Testis (tissue), 2 donors: ENCODE measurements at regions not wholly inside any gene's neighbourhood (a gene's known extent, or its start where the extent isn't known, plus 50 kb on each side); places are given as distances from the start of the nearest gene placed in this dataset.

Experiments
- DNase-seq: peaks from one replicate; pipeline ENCODE4 v3.0.0-alpha.2; 2019
- H3K27ac ChIP-seq, 2 donors: fragments of 200-600 bp; sonication (generic); one replicate each; pipeline ENCODE4 v1.5.1; 2019
- H3K27me3 ChIP-seq: fragments of 200-600 bp; sonication (generic); one replicate; pipeline ENCODE4 v1.5.1; 2019
- H3K36me3 ChIP-seq: fragments of 200-600 bp; sonication (generic); one replicate; pipeline ENCODE4 v1.5.1; 2017; ENCODE audit warnings: low read depth; ENCODE audit errors: missing control alignments
- H3K4me1 ChIP-seq: fragments of 200-600 bp; sonication (generic); one replicate; pipeline ENCODE4 v1.5.1; 2019
- H3K4me3 ChIP-seq, 2 donors: fragments of 200-600 bp; sonication (generic); one replicate each; pipeline ENCODE4 v1.5.1; 2017 to 2019
- H3K9me3 ChIP-seq: fragments of 200-600 bp; sonication (generic); one replicate; pipeline ENCODE4 v1.5.1; 2017
- CTCF ChIP-seq, 3 experiments: fragments of 450-650 bp in 2 of 3; fragments of 200-600 bp in 1 of 3; sonication (generic) in 1 of 3; IDR thresholded peaks; one replicate each; pipeline ENCODE4 v1.5.1; 2016 to 2019; ENCODE audit warnings: antibody characterized with exemption in 3 of 3, mild to moderate bottlenecking in 2 of 3, moderate library complexity in 1 of 3
- POLR2A ChIP-seq: fragments of 450-650 bp; IDR thresholded peaks from one replicate; pipeline ENCODE4 v1.6.1; 2017; ENCODE audit warnings: antibody characterized with exemption, mild to moderate bottlenecking, moderate library complexity
- WGBS, 2 donors: methylation state at CpG; one replicate each; pipeline ENCODE4 v1.1.5; 2018; 5-methylcytosine and 5-hydroxymethylcytosine counted together
- intact Hi-C: fragments of 100-400 bp; cut with DNase I; formaldehyde crosslinking; loops from one replicate; pipeline ENCODE4 v1.15.1; 2023; ENCODE audit warnings: low total_unique reads

GRCh38 chr6:126253431-126253830, 86.5 kb upstream of the CENPW start:
- intact Hi-C loops: no loop called here
- H3K4me3 ChIP-seq: no peak overlapping the region
- no peaks in the 10 kb centered on the region for H3K36me3 ChIP-seq
- TF ChIP-seq POLR2A: no peak
- no peak for TF ChIP-seq CTCF (IDR thresholded peaks at IDR 0.05)
- no peak for DNase-seq
- H3K4me1 ChIP-seq: no peaks in the 10 kb centered on the region
- WGBS, 2 donors: 89 to 96% methylated on average over 2 of the region's 2 CpGs
- H3K27me3 ChIP-seq: no peaks in the 10 kb centered on the region
- H3K9me3 ChIP-seq: no peaks in the 10 kb centered on the region
- no peak overlapping the region for H3K27ac ChIP-seq

- 90 to 92% methylated on average over 10 to 18 of the region's 18 CpGs for WGBS, 2 donors
Measured at GRCh38 chr6:126258150-126258549, 81.8 kb upstream of the CENPW start.

DNA sequence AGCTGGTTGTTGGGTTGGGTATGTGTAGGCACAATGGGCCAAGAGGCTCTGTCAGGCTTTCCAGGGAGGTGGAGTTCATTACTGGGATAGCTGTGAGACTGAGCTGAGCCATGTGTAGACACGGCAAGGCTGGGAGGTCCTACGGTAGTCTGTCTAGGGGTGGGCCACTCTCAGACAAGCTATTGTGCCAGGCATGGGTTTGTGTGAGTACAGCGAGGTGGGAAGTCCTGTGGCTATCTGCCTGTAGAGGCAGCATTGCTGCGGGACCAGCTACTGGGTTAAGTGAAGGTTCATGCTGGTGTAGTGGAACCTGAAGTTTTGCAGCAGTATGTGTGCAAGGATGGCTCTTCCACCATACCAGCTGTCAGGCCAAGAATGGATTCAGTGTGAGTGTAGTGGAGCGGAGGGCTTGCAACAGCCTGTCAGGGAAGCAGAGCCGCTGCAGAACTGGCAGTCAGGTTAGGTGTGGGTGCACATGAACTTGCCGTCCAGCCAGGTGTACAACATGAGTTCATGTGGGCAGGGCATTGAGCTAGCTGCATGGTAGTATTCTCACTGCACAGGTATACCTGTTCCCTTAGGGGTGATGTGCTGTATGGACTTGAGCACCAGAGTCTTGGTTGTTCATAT, 78.0 kb upstream of the CENPW start:
- no peaks in the 10 kb centered on the region for H3K27me3 ChIP-seq
- no peak for DNase-seq
- H3K4me3 ChIP-seq: no peak overlapping the region
- no peaks in the 10 kb centered on the region for H3K9me3 ChIP-seq
- TF ChIP-seq POLR2A: no peak
- TF ChIP-seq CTCF (IDR thresholded peaks at IDR 0.05): no peak
- WGBS, 2 donors: 93 to 97% methylated on average over 5 to 7 of the region's 7 CpGs
- intact Hi-C loops: no loop called here
- H3K36me3 ChIP-seq: no peaks in the 10 kb centered on the region
- no peak overlapping the region for H3K27ac ChIP-seq
- no peaks in the 10 kb centered on the region for H3K4me1 ChIP-seq

More at GRCh38 chr6:126258150-126258549, 81.8 kb upstream of the CENPW start:
- intact Hi-C loops: no loop called here
- TF ChIP-seq CTCF (IDR thresholded peaks at IDR 0.05): no peak
- TF ChIP-seq POLR2A: no peak
- DNase-seq: no peak
- Histone ChIP-seq H3K36me3 (no peaks in the 10 kb centered on the region), H3K4me1 (no peaks in the 10 kb centered on the region), H3K4me3 (no peak overlapping the region), H3K27me3 (no peaks in the 10 kb centered on the region), H3K27ac (no peak overlapping the region), H3K9me3 (no peaks in the 10 kb centered on the region)

GRCh38 chr6:126264265-126264664, 75.7 kb upstream of the CENPW start:
- H3K9me3 ChIP-seq: no peaks in the 10 kb centered on the region
- no peaks in the 10 kb centered on the region for H3K4me1 ChIP-seq
- H3K27ac ChIP-seq: no peak overlapping the region
- no peaks in the 10 kb centered on the region for H3K36me3 ChIP-seq
- no peak overlapping the region for H3K4me3 ChIP-seq
- TF ChIP-seq CTCF (IDR thresholded peaks at IDR 0.05) (no peak), POLR2A (no peak)
- H3K27me3 ChIP-seq: no peaks in the 10 kb centered on the region
- WGBS, 2 donors: 87 to 100% methylated on average over 1 of the region's 1 CpG
- intact Hi-C loops: no loop called here
- DNase-seq: no peak

GRCh38 chr6:126266664-126267063, 73.3 kb upstream of the CENPW start:
- TF ChIP-seq POLR2A: no peak
- TF ChIP-seq CTCF (IDR thresholded peaks at IDR 0.05): no peak
- WGBS, 2 donors: 78 to 79% methylated on average over 1 of the region's 1 CpG

More at GRCh38 chr6:126266664-126267063, 73.3 kb upstream of the CENPW start:
- Histone ChIP-seq H3K27ac (no peak overlapping the region), H3K36me3 (no peaks in the 10 kb centered on the region), H3K9me3 (no peaks in the 10 kb centered on the region), H3K4me1 (no peaks in the 10 kb centered on the region), H3K27me3 (no peaks in the 10 kb centered on the region), H3K4me3 (no peak overlapping the region)
- intact Hi-C loops: no loop called here
- no peak for DNase-seq
